ENCODE measurements at regions not wholly inside any gene's neighbourhood (a gene's known extent, or its start where the extent isn't known, plus 50 kb on each side); places are given as distances from the start of the nearest gene placed in this dataset.
A peak's percentile ranks its signal among the peaks of the same experiment; 100 is the strongest.
"Not testable (repeated sequence)": the region's sequence is repeated elsewhere in the genome, so short reads cannot be mapped to it uniquely, and the experiment has no call there.

DNA sequence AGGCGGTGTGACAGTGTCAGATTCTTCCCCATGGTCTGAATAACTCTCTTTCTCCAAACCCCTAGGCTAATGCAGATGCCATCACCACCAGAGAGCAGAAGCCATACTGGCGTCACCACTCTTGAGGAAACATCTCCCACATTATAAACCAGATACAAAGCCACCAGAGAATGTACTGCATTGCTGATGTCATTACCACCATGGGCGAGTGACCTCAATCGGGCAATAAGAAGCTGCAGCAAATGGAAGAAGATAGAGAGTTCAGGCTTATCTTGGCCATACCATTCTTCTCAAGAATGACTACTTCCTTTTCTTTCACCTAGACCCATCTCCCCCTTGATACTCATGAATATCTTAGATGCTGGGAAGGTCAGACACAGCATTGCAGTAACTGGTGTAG lies 1157.2 kb downstream of the TMEM121 start:
- H3K4me1 Mint-ChIP-seq = peaks cover 5% of the 10 kb centered on the region
- no peak overlapping the region for H3K27ac Mint-ChIP-seq
- H3K9me3 Mint-ChIP-seq = no peaks in the 10 kb centered on the region
- peaks cover 32% of the 10 kb centered on the region for H3K27me3 Mint-ChIP-seq
- no peaks in the 10 kb centered on the region for H3K36me3 Mint-ChIP-seq
- H3K4me3 Mint-ChIP-seq = no peak overlapping the region
- no peak for ATAC-seq

- no peak for ATAC-seq
- H3K27me3 Mint-ChIP-seq = peaks cover 6% of the 10 kb centered on the region
- H3K27ac Mint-ChIP-seq = no peak overlapping the region
- H3K9me3 Mint-ChIP-seq = no peaks in the 10 kb centered on the region
- H3K36me3 Mint-ChIP-seq = no peaks in the 10 kb centered on the region
- H3K4me3 Mint-ChIP-seq = no peak overlapping the region
- peaks cover 5% of the 10 kb centered on the region for H3K4me1 Mint-ChIP-seq
Measured at GRCh38 chr14:106686533-106686932, 1160.2 kb downstream of the TMEM121 start.

- Mint-ChIP-seq H3K4me3 (no peak overlapping the region), H3K4me1 (peaks cover 16% of the 10 kb centered on the region), H3K27me3 (peaks cover 6% of the 10 kb centered on the region), H3K36me3 (no peaks in the 10 kb centered on the region), H3K9me3 (peaks cover 3% of the 10 kb centered on the region), H3K27ac (no peak overlapping the region)
- ATAC-seq = no peak
Measured at GRCh38 chr14:106690333-106690891, 1164.0 kb downstream of the TMEM121 start.

GRCh38 chr14:106691601-106692291 lies 1165.4 kb downstream of the TMEM121 start:
- Mint-ChIP-seq H3K4me1 (peaks cover 16% of the 10 kb centered on the region), H3K4me3 (no peak overlapping the region), H3K27ac (peak overlapping the region; percentile 30), H3K36me3 (no peaks in the 10 kb centered on the region), H3K9me3 (peaks cover 3% of the 10 kb centered on the region), H3K27me3 (peaks cover 6% of the 10 kb centered on the region)
- ATAC-seq = peak; percentile 77

- Mint-ChIP-seq H3K27me3 (no peaks in the 10 kb centered on the region), H3K9me3 (peaks cover 3% of the 10 kb centered on the region), H3K4me3 (peak overlapping the region; percentile 72), H3K27ac (peak overlapping the region; percentile 67), H3K4me1 (peaks cover 20% of the 10 kb centered on the region), H3K36me3 (no peaks in the 10 kb centered on the region)
- peak; percentile 90 for ATAC-seq
Measured at GRCh38 chr14:106694638-106695393, 1168.4 kb downstream of the TMEM121 start.

GRCh38 chr14:106698620-106699267 lies 1172.4 kb downstream of the TMEM121 start:
- not testable (repeated sequence) for H3K4me3 Mint-ChIP-seq, H3K36me3 Mint-ChIP-seq, H3K27ac Mint-ChIP-seq, H3K27me3 Mint-ChIP-seq, H3K9me3 Mint-ChIP-seq
- peak; percentile 63 for ATAC-seq
- peaks cover 15% of the 10 kb centered on the region for H3K4me1 Mint-ChIP-seq

GRCh38 chr14:106703651-106704050 lies 1177.3 kb downstream of the TMEM121 start:
- not testable (repeated sequence) for ATAC-seq, H3K4me3 Mint-ChIP-seq, H3K27me3 Mint-ChIP-seq, H3K36me3 Mint-ChIP-seq, H3K9me3 Mint-ChIP-seq, H3K27ac Mint-ChIP-seq, H3K4me1 Mint-ChIP-seq

DNA sequence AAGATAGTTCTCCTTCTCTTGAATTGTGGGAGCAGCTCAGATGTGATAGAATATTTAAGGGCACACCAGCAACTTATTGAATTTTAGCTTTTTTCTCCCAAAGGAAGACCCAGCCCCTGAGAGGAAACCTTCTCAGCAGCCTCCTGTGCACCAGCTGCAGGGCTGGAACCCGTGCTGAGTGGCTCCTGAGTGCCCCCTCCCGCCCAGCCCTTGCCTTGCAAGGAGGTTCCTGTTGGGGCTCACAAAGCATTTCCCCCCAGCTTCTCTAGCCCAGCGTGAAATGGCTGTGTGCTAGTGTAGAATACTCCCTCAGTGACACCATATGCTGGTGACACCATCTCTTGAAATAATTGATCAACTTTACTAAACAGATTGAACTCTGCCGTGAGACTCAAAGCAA lies 1180.1 kb downstream of the TMEM121 start:
- not testable (repeated sequence) for H3K27ac Mint-ChIP-seq, H3K27me3 Mint-ChIP-seq, ATAC-seq, H3K4me1 Mint-ChIP-seq, H3K9me3 Mint-ChIP-seq, H3K36me3 Mint-ChIP-seq, H3K4me3 Mint-ChIP-seq

- not testable (repeated sequence) for ATAC-seq, H3K27me3 Mint-ChIP-seq, H3K4me1 Mint-ChIP-seq, H3K36me3 Mint-ChIP-seq, H3K27ac Mint-ChIP-seq, H3K9me3 Mint-ChIP-seq, H3K4me3 Mint-ChIP-seq
Measured at GRCh38 chr14:106710187-106710586, 1183.8 kb downstream of the TMEM121 start.

GRCh38 chr14:106712513-106712912 lies 1186.1 kb downstream of the TMEM121 start:
- not testable (repeated sequence) for H3K9me3 Mint-ChIP-seq, H3K4me3 Mint-ChIP-seq, H3K27me3 Mint-ChIP-seq, H3K27ac Mint-ChIP-seq, ATAC-seq, H3K36me3 Mint-ChIP-seq, H3K4me1 Mint-ChIP-seq

GRCh38 chr14:106714446-106715428 lies 1188.4 kb downstream of the TMEM121 start:
- H3K27ac Mint-ChIP-seq, H3K27me3 Mint-ChIP-seq, H3K4me3 Mint-ChIP-seq, H3K36me3 Mint-ChIP-seq, H3K9me3 Mint-ChIP-seq, H3K4me1 Mint-ChIP-seq: not testable (repeated sequence)
- ATAC-seq = peak; percentile 62

- not testable (repeated sequence) for H3K9me3 Mint-ChIP-seq, H3K4me3 Mint-ChIP-seq, H3K4me1 Mint-ChIP-seq, H3K27me3 Mint-ChIP-seq, H3K36me3 Mint-ChIP-seq, H3K27ac Mint-ChIP-seq, ATAC-seq
Measured at GRCh38 chr14:106717544-106717943, 1191.2 kb downstream of the TMEM121 start.

DNA sequence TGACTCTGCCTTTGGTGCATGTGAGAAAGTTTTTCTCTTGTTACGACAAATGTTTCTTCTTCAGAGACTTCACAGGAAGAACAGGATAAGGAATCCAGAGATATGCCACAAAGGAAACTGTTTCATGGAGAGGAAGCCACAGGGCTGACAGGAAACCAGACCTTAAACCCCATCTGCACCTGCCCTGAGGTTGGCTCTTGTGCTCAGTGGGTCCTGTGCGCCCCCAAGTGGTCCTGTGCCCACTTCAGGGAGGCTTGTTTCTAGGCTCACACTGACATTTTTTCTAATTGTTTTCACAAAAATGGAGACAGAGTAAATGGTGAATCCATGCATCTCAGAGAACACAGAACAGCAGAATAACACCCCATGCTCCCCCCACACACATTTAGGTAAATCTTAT lies 1193.5 kb downstream of the TMEM121 start:
- ATAC-seq, H3K27me3 Mint-ChIP-seq, H3K4me3 Mint-ChIP-seq, H3K27ac Mint-ChIP-seq, H3K9me3 Mint-ChIP-seq, H3K36me3 Mint-ChIP-seq, H3K4me1 Mint-ChIP-seq: not testable (repeated sequence)

- not testable (repeated sequence) for H3K4me1 Mint-ChIP-seq, ATAC-seq, H3K36me3 Mint-ChIP-seq, H3K9me3 Mint-ChIP-seq, H3K27ac Mint-ChIP-seq, H3K4me3 Mint-ChIP-seq, H3K27me3 Mint-ChIP-seq
Measured at GRCh38 chr14:106721926-106722325, 1195.5 kb downstream of the TMEM121 start.

All from stimulated activated memory B cell treated with anti-CD40 and anti-IgM and Interleukin-4, amounts not matched to agents 10 μg/mL and 1 μg/mL and 100 μg/mL, for 72 hours (primary cell).